PC-3 (cell line): ENCODE measurements at regions not wholly inside any gene's neighbourhood (a gene's known extent, or its start where the extent isn't known, plus 50 kb on each side); places are given as distances from the start of the nearest gene placed in this dataset.

Experiments used
- EZH2 ChIP-seq: fragments of 300-600 bp; sonication (generic); IDR thresholded peaks from one replicate; pipeline ENCODE4 v1.6.1; 2017; ENCODE audit warnings: antibody characterized with exemption, mild to moderate bottlenecking, low read length; ENCODE audit not compliant: unreplicated experiment
- TF ChIP-seq, protein P1 (sequence below): fragments of 300-600 bp; sonication (generic); conservative IDR thresholded peaks from 2 replicates; pipeline ENCODE4 v1.5.1; 2017; ENCODE audit warnings: antibody characterized with exemption, low read depth, mild to moderate bottlenecking, low read length

DNA sequence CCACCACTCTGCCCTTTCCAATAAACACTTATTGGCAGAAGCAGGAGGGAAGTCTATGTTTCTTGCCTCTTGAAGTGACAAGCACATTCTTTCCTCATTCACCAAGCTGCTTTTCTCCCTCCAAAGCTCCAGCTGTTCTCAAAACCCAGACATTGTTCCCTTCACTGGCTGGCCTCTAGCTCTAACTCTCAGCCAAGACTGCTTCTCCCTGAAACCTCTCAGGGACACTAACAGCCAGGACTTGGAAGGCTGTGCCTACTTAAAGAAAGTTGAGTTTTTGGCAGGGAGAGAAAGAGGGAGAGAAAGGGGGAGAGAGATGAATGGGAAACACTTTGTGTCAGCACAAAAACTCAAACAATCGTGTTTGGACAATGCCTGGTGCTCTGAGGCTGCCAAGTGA, 99.5 kb downstream of the COX18 start:
- TF ChIP-seq, protein P1, sequence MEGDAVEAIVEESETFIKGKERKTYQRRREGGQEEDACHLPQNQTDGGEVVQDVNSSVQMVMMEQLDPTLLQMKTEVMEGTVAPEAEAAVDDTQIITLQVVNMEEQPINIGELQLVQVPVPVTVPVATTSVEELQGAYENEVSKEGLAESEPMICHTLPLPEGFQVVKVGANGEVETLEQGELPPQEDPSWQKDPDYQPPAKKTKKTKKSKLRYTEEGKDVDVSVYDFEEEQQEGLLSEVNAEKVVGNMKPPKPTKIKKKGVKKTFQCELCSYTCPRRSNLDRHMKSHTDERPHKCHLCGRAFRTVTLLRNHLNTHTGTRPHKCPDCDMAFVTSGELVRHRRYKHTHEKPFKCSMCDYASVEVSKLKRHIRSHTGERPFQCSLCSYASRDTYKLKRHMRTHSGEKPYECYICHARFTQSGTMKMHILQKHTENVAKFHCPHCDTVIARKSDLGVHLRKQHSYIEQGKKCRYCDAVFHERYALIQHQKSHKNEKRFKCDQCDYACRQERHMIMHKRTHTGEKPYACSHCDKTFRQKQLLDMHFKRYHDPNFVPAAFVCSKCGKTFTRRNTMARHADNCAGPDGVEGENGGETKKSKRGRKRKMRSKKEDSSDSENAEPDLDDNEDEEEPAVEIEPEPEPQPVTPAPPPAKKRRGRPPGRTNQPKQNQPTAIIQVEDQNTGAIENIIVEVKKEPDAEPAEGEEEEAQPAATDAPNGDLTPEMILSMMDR = no peak
- no peak for TF ChIP-seq EZH2
